ENCODE measurements at regions not wholly inside any gene's neighbourhood (a gene's known extent, or its start where the extent isn't known, plus 50 kb on each side); places are given as distances from the start of the nearest gene placed in this dataset.

- peaks cover 8% of the 10 kb centered on the region for H3K9me3 Mint-ChIP-seq (ENCODE audit: unreplicated experiment)
- no peaks in the 10 kb centered on the region for H3K27me3 Mint-ChIP-seq (ENCODE audit: insufficient read depth, unreplicated experiment)
- DNase-seq (ENCODE audit: unreplicated experiment) = no peak
- H3K4me1 Mint-ChIP-seq (ENCODE audit: insufficient read depth, unreplicated experiment) = no peaks in the 10 kb centered on the region
- H3K27ac Mint-ChIP-seq (ENCODE audit: low read depth, unreplicated experiment) = no peak overlapping the region
- POLR2A ChIA-PET = no interaction called here
- TF ChIP-seq CTCF (IDR thresholded peaks at IDR 0.05; ENCODE audit: unreplicated experiment) = no peak
- no TSS peak for BruUV-seq (replicated peaks)
- intact Hi-C loops (cut with micrococcal nuclease) = no loop called here
- CTCF ChIA-PET = no interaction called here
- no peak overlapping the region for H3K4me3 Mint-ChIP-seq (ENCODE audit: unreplicated experiment)
- no peaks in the 10 kb centered on the region for H3K36me3 Mint-ChIP-seq (ENCODE audit: insufficient read depth, unreplicated experiment)
Measured at GRCh38 chr2:125874564-125874963, 781.4 kb upstream of the GYPC start.

GRCh38 chr2:125885340-125885739 lies 770.6 kb upstream of the GYPC start:
- peaks cover 18% of the 10 kb centered on the region for H3K9me3 Mint-ChIP-seq (ENCODE audit: unreplicated experiment)

GRCh38 chr2:125886153-125886552 lies 769.8 kb upstream of the GYPC start:
- no peak for DNase-seq (ENCODE audit: unreplicated experiment)
- Mint-ChIP-seq H3K4me1 (ENCODE audit: insufficient read depth, unreplicated experiment) (no peaks in the 10 kb centered on the region), H3K36me3 (ENCODE audit: insufficient read depth, unreplicated experiment) (peaks cover 6% of the 10 kb centered on the region), H3K4me3 (ENCODE audit: unreplicated experiment) (no peak overlapping the region), H3K9me3 (ENCODE audit: unreplicated experiment) (peaks cover 18% of the 10 kb centered on the region), H3K27ac (ENCODE audit: low read depth, unreplicated experiment) (no peak overlapping the region), H3K27me3 (ENCODE audit: insufficient read depth, unreplicated experiment) (no peaks in the 10 kb centered on the region)
- no TSS peak for BruUV-seq (replicated peaks)
- intact Hi-C loops (cut with micrococcal nuclease) = no loop called here
- POLR2A ChIA-PET = interaction anchor here (0.6 kb wide), 1 partner anchor 1358 kb away, joined by 3 read pairs; no protein-coding TSS in a partner anchor
- CTCF ChIA-PET = no interaction called here
- TF ChIP-seq CTCF (IDR thresholded peaks at IDR 0.05; ENCODE audit: unreplicated experiment) = no peak

More at GRCh38 chr2:125885340-125885739, 770.6 kb upstream of the GYPC start:
- TF ChIP-seq CTCF (IDR thresholded peaks at IDR 0.05; ENCODE audit: unreplicated experiment) = no peak
- ChIA-PET POLR2A (interaction anchor here (0.6 kb wide), 1 partner anchor 1359 kb away, joined by 3 read pairs; no protein-coding TSS in a partner anchor), CTCF (no interaction called here)
- no TSS peak for BruUV-seq (replicated peaks)
- H3K27me3 Mint-ChIP-seq (ENCODE audit: insufficient read depth, unreplicated experiment) = no peaks in the 10 kb centered on the region
- H3K4me1 Mint-ChIP-seq (ENCODE audit: insufficient read depth, unreplicated experiment) = no peaks in the 10 kb centered on the region
- intact Hi-C loops (cut with micrococcal nuclease) = no loop called here
- H3K36me3 Mint-ChIP-seq (ENCODE audit: insufficient read depth, unreplicated experiment) = peaks cover 6% of the 10 kb centered on the region
- no peak overlapping the region for H3K27ac Mint-ChIP-seq (ENCODE audit: low read depth, unreplicated experiment)
- no peak overlapping the region for H3K4me3 Mint-ChIP-seq (ENCODE audit: unreplicated experiment)
- no peak for DNase-seq (ENCODE audit: unreplicated experiment)

- TF ChIP-seq CTCF (IDR thresholded peaks at IDR 0.05; ENCODE audit: unreplicated experiment) = no peak
Measured at GRCh38 chr2:125901278-125901677, 754.7 kb upstream of the GYPC start.

More at GRCh38 chr2:125901278-125901677, 754.7 kb upstream of the GYPC start:
- H3K9me3 Mint-ChIP-seq (ENCODE audit: unreplicated experiment) = peaks cover 28% of the 10 kb centered on the region
- ChIA-PET CTCF (no interaction called here), POLR2A (interaction anchor here (1.4 kb wide), 1 partner anchor 10 kb away, joined by 4 read pairs; no protein-coding TSS in a partner anchor)
- no TSS peak for BruUV-seq (replicated peaks)
- H3K27me3 Mint-ChIP-seq (ENCODE audit: insufficient read depth, unreplicated experiment) = no peaks in the 10 kb centered on the region
- no peaks in the 10 kb centered on the region for H3K4me1 Mint-ChIP-seq (ENCODE audit: insufficient read depth, unreplicated experiment)
- intact Hi-C loops (cut with micrococcal nuclease) = no loop called here
- DNase-seq (ENCODE audit: unreplicated experiment) = no peak
- H3K36me3 Mint-ChIP-seq (ENCODE audit: insufficient read depth, unreplicated experiment) = no peaks in the 10 kb centered on the region
- H3K27ac Mint-ChIP-seq (ENCODE audit: low read depth, unreplicated experiment) = no peak overlapping the region
- no peak overlapping the region for H3K4me3 Mint-ChIP-seq (ENCODE audit: unreplicated experiment)

All from MCF 10A (cell line).